IMR-90 (cell line): ENCODE measurements at regions not wholly inside any gene's neighbourhood (a gene's known extent, or its start where the extent isn't known, plus 50 kb on each side); places are given as distances from the start of the nearest gene placed in this dataset.

Experiments
- ATAC-seq: fragments of 200-7000 bp; cut with Tn5 transposase; 2 replicates; pipeline ENCODE4 v1.9.1; 2020; ENCODE audit warnings: low read depth, mild to moderate bottlenecking, moderate library complexity
- BruUV-seq: library from RNA; stranded (reverse); fragments of 400-500 nt; replicated peaks from 2 replicates; lab custom pipeline; 2021; lab: Mats Ljungman, UMichigan
- CTCF ChIA-PET: fragments of 300-600 bp; formaldehyde crosslinking; extraction: SDS; loops from one replicate; lab custom pipeline; 2021; ENCODE audit warnings: antibody characterized with exemption; lab: Yijun Ruan, JAX
- POLR2A ChIA-PET: fragments of 300-600 bp; sonication (Branson Sonifier 250); formaldehyde crosslinking; loops from one replicate; lab custom pipeline; 2022; ENCODE audit warnings: antibody characterized with exemption; ENCODE audit not compliant: unreplicated experiment; lab: Charles Lee
- DNase-seq: peaks from one replicate; pipeline ENCODE4 v3.0.0; 2013
- H2AFZ ChIP-seq: replicated peaks from 2 replicates; pipeline ENCODE3; 2013; ENCODE audit warnings: low read length, mild to moderate bottlenecking; ENCODE audit not compliant: poor library complexity
- H2AK5ac ChIP-seq: 2 replicates; pipeline ENCODE4 v1.6.1; 2013; ENCODE audit warnings: low read depth, low read length, inconsistent platforms
- H2AK9ac ChIP-seq: replicated peaks from 2 replicates; pipeline ENCODE3; 2013; ENCODE audit warnings: mild to moderate bottlenecking, low read depth, low read length, moderate library complexity; ENCODE audit not compliant: poor library complexity
- H2BK120ac ChIP-seq: 2 replicates; pipeline ENCODE4 v1.6.1; 2013; ENCODE audit warnings: low read depth, low read length, inconsistent platforms
- H2BK15ac ChIP-seq: 3 replicates; pipeline ENCODE4 v1.6.1; 2013; ENCODE audit warnings: low read depth, low read length, inconsistent platforms
- H2BK20ac ChIP-seq: 2 replicates; pipeline ENCODE4 v1.6.1; 2013; ENCODE audit warnings: low read depth, mild to moderate bottlenecking, inconsistent platforms, low read length, moderate library complexity
- H2BK5ac ChIP-seq: 2 replicates; pipeline ENCODE4 v1.6.1; 2013; ENCODE audit warnings: mild to moderate bottlenecking, low read depth, low read length, inconsistent platforms; ENCODE audit not compliant: poor library complexity, severe bottlenecking
- H3K14ac ChIP-seq: replicated peaks from 2 replicates; pipeline ENCODE4 v1.6.1; 2013; ENCODE audit warnings: low read depth, low read length, inconsistent platforms
- H3K18ac ChIP-seq: 2 replicates; pipeline ENCODE4 v1.6.1; 2013; ENCODE audit warnings: low read depth, low read length, control low read depth
- H3K23ac ChIP-seq: 2 replicates; pipeline ENCODE4 v1.6.1; 2013; ENCODE audit warnings: low read depth, low read length, inconsistent platforms
- H3K27ac ChIP-seq: 2 replicates; pipeline ENCODE4 v1.5.1; 2013; ENCODE audit warnings: mild to moderate bottlenecking, control low read depth, low read length; ENCODE audit not compliant: insufficient read depth
- H3K27me3 ChIP-seq: 2 replicates; pipeline ENCODE4 v1.6.1; 2013; ENCODE audit warnings: low read length; ENCODE audit not compliant: control insufficient read depth, insufficient read depth
- H3K36me3 ChIP-seq: 2 replicates; pipeline ENCODE4 v1.6.1; 2013; ENCODE audit warnings: low read length, mixed read lengths; ENCODE audit not compliant: control insufficient read depth, insufficient read depth
- H3K4ac ChIP-seq: 2 replicates; pipeline ENCODE4 v1.6.1; 2013; ENCODE audit warnings: low read depth, low read length, inconsistent platforms
- H3K4me1 ChIP-seq: 2 replicates; pipeline ENCODE4 v1.6.1; 2013; ENCODE audit warnings: low read length, mixed read lengths; ENCODE audit not compliant: control insufficient read depth, insufficient read depth
- H3K4me2 ChIP-seq: 2 replicates; pipeline ENCODE4 v1.6.1; 2013; ENCODE audit warnings: low read depth, mild to moderate bottlenecking, control low read depth, low read length, moderate library complexity
- H3K4me3 ChIP-seq: 2 replicates; pipeline ENCODE4 v1.5.1; 2013; ENCODE audit warnings: low read depth, mild to moderate bottlenecking, control low read depth, low read length, moderate library complexity; ENCODE audit not compliant: insufficient read depth
- H3K56ac ChIP-seq: 2 replicates; pipeline ENCODE4 v1.6.1; 2013; ENCODE audit warnings: low read length, inconsistent platforms; ENCODE audit not compliant: insufficient read depth; ENCODE audit errors: extremely low read depth
- H3K79me1 ChIP-seq, 2 experiments: 2 replicates each; pipeline ENCODE4 v1.6.1; 2013; ENCODE audit warnings: low read length in 2 of 2, inconsistent platforms in 1 of 2, low read depth in 1 of 2
- H3K9ac ChIP-seq: 2 replicates; pipeline ENCODE4 v1.6.1; 2013; ENCODE audit warnings: low read depth, low read length, control low read depth
- H3K9me1 ChIP-seq: 2 replicates; pipeline ENCODE4 v1.6.1; 2013; ENCODE audit warnings: low read length, inconsistent platforms; ENCODE audit not compliant: insufficient read depth
- H3K9me3 ChIP-seq: 2 replicates; pipeline ENCODE4 v1.6.1; 2013; ENCODE audit warnings: low read length; ENCODE audit not compliant: control insufficient read depth, insufficient read depth
- H4K20me1 ChIP-seq: 2 replicates; pipeline ENCODE4 v1.6.1; 2013; ENCODE audit warnings: low read length, inconsistent platforms; ENCODE audit not compliant: insufficient read depth
- H4K5ac ChIP-seq: 2 replicates; pipeline ENCODE4 v1.6.1; 2013; ENCODE audit warnings: mild to moderate bottlenecking, low read depth, low read length, control low read depth
- H4K8ac ChIP-seq, 2 experiments: 2 replicates each; pipeline ENCODE4 v1.6.1; 2013; ENCODE audit warnings: low read depth in 2 of 2, low read length in 2 of 2, control low read depth in 1 of 2, inconsistent platforms in 1 of 2
- H4K91ac ChIP-seq: 2 replicates; pipeline ENCODE4 v1.6.1; 2013; ENCODE audit warnings: low read depth, low read length, inconsistent platforms; ENCODE audit not compliant: insufficient read depth
- ELK1 ChIP-seq: fragments of 150-350 bp; IDR thresholded peaks from 2 replicates; pipeline ENCODE4 v1.6.1; 2016; ENCODE audit warnings: low read depth, mild to moderate bottlenecking, low read length, moderate library complexity, borderline replicate concordance
- MAZ ChIP-seq: IDR thresholded peaks from 2 replicates; pipeline ENCODE4 v1.6.1; 2012; ENCODE audit warnings: low read depth, mild to moderate bottlenecking, low read length, improper control_type of control experiment, moderate library complexity, borderline replicate concordance
- RAD21 ChIP-seq: IDR thresholded peaks from 2 replicates; pipeline ENCODE4 v1.6.1; 2012; ENCODE audit warnings: low read length, improper control_type of control experiment
- USF2 ChIP-seq: fragments of 150-350 bp; IDR thresholded peaks from 2 replicates; pipeline ENCODE4 v1.6.1; 2017; ENCODE audit warnings: mild to moderate bottlenecking, antibody characterized with exemption, low read length, low read depth
- WGBS, 2 experiments: methylation state at CpG; one replicate each; pipeline versions ENCODE4 v1.1.5 to v1.1.7; 2013; ENCODE audit warnings: missing lambda C conversion rate in 2 of 2; ENCODE audit not compliant: insufficient read length in 1 of 2; ENCODE audit errors: extremely low coverage in 2 of 2; 5-methylcytosine and 5-hydroxymethylcytosine counted together
- dilution Hi-C: fragments of 300-500 bp; cut with HindIII; formaldehyde crosslinking; loops from one replicate; pipeline ENCODE4 v1.14.3; 2018; ENCODE audit warnings: low sequenced_read_pairs; ENCODE audit not compliant: unreplicated experiment
- in situ Hi-C: fragments of 300-500 bp; cut with MboI; formaldehyde crosslinking; loops from 3 replicates; pipeline ENCODE4 v1.14.3; 2019; ENCODE audit warnings: low sequenced_read_pairs, inconsistent platforms, mixed read lengths
- intact Hi-C: fragments of 100-400 bp; cut with micrococcal nuclease; formaldehyde crosslinking; loops from 2 replicates; pipeline ENCODE4 v1.10.0; 2022

GRCh38 chrX:7432901-7433300, 284.9 kb upstream of the PUDP start:
- DNase-seq = no peak
- TF ChIP-seq ELK1 = no peak
- TF ChIP-seq USF2 = no peak
- no peak for TF ChIP-seq MAZ
- no peak for TF ChIP-seq RAD21

More at GRCh38 chrX:7432901-7433300, 284.9 kb upstream of the PUDP start:
- no peak overlapping the region for H2BK120ac ChIP-seq
- no peak overlapping the region for H4K5ac ChIP-seq
- no peaks in the 10 kb centered on the region; the same call in 1 of the 2 replicates for H3K9me3 ChIP-seq
- no peaks in the 10 kb centered on the region for H4K20me1 ChIP-seq
- no peak overlapping the region for H2BK20ac ChIP-seq
- no peak overlapping the region for H3K4ac ChIP-seq
- H2BK15ac ChIP-seq = no peak overlapping the region
- H3K14ac ChIP-seq = no peak overlapping the region
- H3K4me3 ChIP-seq = no peak overlapping the region
- H3K36me3 ChIP-seq = no peaks in the 10 kb centered on the region
- no peak overlapping the region for H2BK5ac ChIP-seq
- H3K9ac ChIP-seq = no peak overlapping the region
- WGBS, 2 experiments = no CpG with 5 or more reads among the region's 2 CpGs
- in situ Hi-C loops (no loop called here), intact Hi-C loops (no loop called here), dilution Hi-C loops (no loop called here)
- ChIA-PET CTCF (no interaction called here), POLR2A (no interaction called here)
- no peak overlapping the region for H4K91ac ChIP-seq
- H3K79me1 ChIP-seq = no peaks in the 10 kb centered on the region
- no peak overlapping the region for H3K18ac ChIP-seq
- no peaks in the 10 kb centered on the region for H3K9me1 ChIP-seq
- H3K56ac ChIP-seq = no peak overlapping the region
- no peak overlapping the region for H3K23ac ChIP-seq
- H2AK5ac ChIP-seq = no peak overlapping the region
- no peak overlapping the region for H2AFZ ChIP-seq
- ATAC-seq = no peak
- no peak overlapping the region for H4K8ac ChIP-seq
- H2AK9ac ChIP-seq = no peak overlapping the region
- H3K27me3 ChIP-seq = no peaks in the 10 kb centered on the region
- no peak overlapping the region for H3K27ac ChIP-seq
- H3K4me1 ChIP-seq = no peaks in the 10 kb centered on the region
- no peak overlapping the region for H3K4me2 ChIP-seq
- no TSS peak for BruUV-seq
